ENCODE measurements at regions not wholly inside any gene's neighbourhood (a gene's known extent, or its start where the extent isn't known, plus 50 kb on each side); places are given as distances from the start of the nearest gene placed in this dataset.

DNA sequence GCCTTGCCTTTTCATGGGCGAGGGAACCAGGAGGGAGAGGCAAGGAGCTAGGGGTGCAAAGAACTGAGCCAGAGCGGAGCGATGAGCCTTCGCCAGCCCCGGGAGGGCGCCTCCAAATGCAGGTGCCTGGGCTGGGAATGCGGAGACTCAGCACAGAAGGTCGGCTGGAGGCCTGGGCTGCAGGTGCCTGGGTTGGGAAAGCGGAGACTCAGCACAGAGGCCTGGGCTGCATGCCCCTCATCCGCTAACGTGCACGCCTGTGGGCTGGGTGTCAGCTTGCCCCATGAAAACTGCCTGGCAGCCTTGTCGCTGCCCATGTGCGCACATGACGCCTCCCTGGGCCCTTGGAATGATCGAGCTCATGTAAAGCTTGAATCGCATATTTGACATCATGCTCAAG is 51.8 kb downstream of the POM121L12 start:
- Histone ChIP-seq H3K36me3 (ENCODE audit: control insufficient read depth, insufficient read depth, low read length) (no peaks in the 10 kb centered on the region), H3K9me3 (ENCODE audit: control insufficient read depth, insufficient read depth, low read length) (no peaks in the 10 kb centered on the region), H3K4me3 (ENCODE audit: low read depth, low read length) (no peak overlapping the region), H3K4me1 (ENCODE audit: control insufficient read depth, insufficient read depth, low read length) (no peaks in the 10 kb centered on the region), H3K27me3 (ENCODE audit: control insufficient read depth, insufficient read depth, low read length) (no peaks in the 10 kb centered on the region), H3K9ac (ENCODE audit: low read depth, low read length) (no peak overlapping the region)

DNA sequence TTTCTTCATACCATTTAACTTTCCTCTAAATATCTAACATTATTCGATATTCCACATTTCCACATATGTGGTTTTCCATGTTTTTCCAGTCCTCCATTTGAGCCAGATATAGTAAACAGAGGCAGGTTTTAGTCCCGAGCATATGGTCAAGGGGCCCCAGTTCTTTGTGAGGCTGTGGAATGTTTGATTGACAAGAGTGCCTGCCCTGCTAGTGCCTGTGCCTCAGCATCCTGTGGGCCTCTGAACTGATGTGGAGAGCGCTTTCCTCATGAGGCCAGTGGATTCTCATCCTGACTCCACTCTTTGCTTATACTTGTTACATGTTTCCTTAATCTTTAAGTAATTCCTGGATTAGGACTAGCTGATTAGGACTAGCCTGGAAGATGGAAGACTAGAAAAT is 58.8 kb downstream of the POM121L12 start:
- Histone ChIP-seq H3K36me3 (ENCODE audit: control insufficient read depth, insufficient read depth, low read length) (no peaks in the 10 kb centered on the region), H3K27me3 (ENCODE audit: control insufficient read depth, insufficient read depth, low read length) (no peaks in the 10 kb centered on the region), H3K9ac (ENCODE audit: low read depth, low read length) (no peak overlapping the region), H3K9me3 (ENCODE audit: control insufficient read depth, insufficient read depth, low read length) (no peaks in the 10 kb centered on the region), H3K4me3 (ENCODE audit: low read depth, low read length) (no peak overlapping the region), H3K4me1 (ENCODE audit: control insufficient read depth, insufficient read depth, low read length) (no peaks in the 10 kb centered on the region)

DNA sequence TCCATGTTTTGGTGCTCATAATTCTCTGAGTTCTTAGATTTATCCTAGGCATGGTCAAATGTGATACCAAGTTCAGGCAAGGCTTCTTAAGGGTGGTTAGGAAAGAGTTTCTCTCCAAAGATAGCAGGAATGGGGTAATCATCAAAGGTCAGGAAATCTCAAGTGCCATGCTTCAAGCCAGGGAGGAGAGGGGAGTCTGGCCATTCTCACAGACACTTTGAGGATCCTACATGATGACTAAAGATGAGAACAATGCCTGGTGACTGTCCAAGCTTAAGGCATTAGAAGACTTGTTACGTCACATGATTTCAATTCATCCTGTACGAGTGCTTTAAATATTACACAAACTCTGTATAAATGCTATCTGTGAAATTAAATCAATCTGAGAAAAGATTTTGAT is 59.4 kb downstream of the POM121L12 start:
- H3K9me3 ChIP-seq (ENCODE audit: control insufficient read depth, insufficient read depth, low read length), result no peaks in the 10 kb centered on the region
- H3K27me3 ChIP-seq (ENCODE audit: control insufficient read depth, insufficient read depth, low read length), result no peaks in the 10 kb centered on the region
- H3K9ac ChIP-seq (ENCODE audit: low read depth, low read length), result no peak overlapping the region
- no peaks in the 10 kb centered on the region for H3K36me3 ChIP-seq (ENCODE audit: control insufficient read depth, insufficient read depth, low read length)
- no peaks in the 10 kb centered on the region for H3K4me1 ChIP-seq (ENCODE audit: control insufficient read depth, insufficient read depth, low read length)
- H3K4me3 ChIP-seq (ENCODE audit: low read depth, low read length), result no peak overlapping the region

DNA sequence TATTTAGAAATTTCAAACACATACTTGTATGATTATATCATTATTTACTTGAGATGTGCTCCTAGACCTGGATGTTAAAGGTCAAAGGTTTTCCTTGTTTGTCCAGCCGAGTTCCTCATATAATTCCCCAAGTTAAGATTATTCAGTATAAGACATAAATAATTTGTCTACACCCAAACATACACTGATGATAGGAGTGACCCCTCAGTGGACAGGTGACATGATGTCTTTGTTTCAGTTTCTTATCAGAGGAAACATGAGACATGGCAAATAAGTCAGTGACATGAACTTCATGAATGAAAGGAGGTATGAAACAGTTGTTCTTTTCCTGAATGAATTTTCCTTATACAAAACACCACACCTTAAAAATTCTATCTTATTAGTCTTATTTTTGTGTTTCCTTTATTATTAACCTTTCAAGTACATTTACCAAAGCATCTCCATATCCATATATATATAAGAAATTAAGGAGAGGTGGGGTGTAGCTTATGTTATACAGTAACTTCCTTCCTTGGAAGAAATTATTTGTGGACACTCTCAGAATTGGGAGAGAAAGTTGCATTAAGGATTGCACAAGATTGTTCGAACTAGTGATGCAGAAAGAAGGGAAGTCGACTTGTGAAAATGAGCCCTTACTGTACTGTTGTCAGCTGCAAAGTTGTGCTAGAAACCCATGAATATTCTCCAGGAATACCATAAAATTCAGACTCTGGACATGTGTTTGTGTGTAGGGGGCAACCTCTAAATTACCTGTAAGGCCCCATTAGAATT is 60.5 kb downstream of the POM121L12 start:
- Histone ChIP-seq H3K36me3 (ENCODE audit: control insufficient read depth, insufficient read depth, low read length) (no peaks in the 10 kb centered on the region), H3K9me3 (ENCODE audit: control insufficient read depth, insufficient read depth, low read length) (no peaks in the 10 kb centered on the region), H3K27me3 (ENCODE audit: control insufficient read depth, insufficient read depth, low read length) (no peaks in the 10 kb centered on the region), H3K4me1 (ENCODE audit: control insufficient read depth, insufficient read depth, low read length) (no peaks in the 10 kb centered on the region), H3K4me3 (ENCODE audit: low read depth, low read length) (no peak overlapping the region), H3K9ac (ENCODE audit: low read depth, low read length) (no peak overlapping the region)

DNA sequence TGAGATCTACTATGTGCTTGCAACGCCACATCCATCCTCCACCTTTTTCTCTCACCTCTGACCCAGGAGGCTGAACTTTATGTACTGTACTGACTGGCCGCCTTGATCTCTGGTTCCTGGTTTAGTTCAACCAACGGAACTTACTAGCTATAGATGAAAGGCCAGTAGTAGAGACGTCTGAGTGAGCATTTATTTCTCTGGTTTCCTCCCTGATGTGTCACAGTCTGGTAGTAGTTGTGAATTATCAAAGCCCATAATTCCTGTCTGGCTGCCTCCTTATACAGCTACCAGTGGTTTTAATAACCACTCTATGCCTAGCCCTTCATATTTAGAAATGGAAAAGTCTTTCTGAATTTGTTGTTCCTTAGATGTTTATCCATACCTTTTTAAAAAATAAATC is 64.7 kb downstream of the POM121L12 start:
- Histone ChIP-seq H3K27me3 (ENCODE audit: control insufficient read depth, insufficient read depth, low read length) (no peaks in the 10 kb centered on the region), H3K36me3 (ENCODE audit: control insufficient read depth, insufficient read depth, low read length) (no peaks in the 10 kb centered on the region), H3K9ac (ENCODE audit: low read depth, low read length) (no peak overlapping the region), H3K4me1 (ENCODE audit: control insufficient read depth, insufficient read depth, low read length) (no peaks in the 10 kb centered on the region), H3K9me3 (ENCODE audit: control insufficient read depth, insufficient read depth, low read length) (no peaks in the 10 kb centered on the region), H3K4me3 (ENCODE audit: low read depth, low read length) (no peak overlapping the region)

DNA sequence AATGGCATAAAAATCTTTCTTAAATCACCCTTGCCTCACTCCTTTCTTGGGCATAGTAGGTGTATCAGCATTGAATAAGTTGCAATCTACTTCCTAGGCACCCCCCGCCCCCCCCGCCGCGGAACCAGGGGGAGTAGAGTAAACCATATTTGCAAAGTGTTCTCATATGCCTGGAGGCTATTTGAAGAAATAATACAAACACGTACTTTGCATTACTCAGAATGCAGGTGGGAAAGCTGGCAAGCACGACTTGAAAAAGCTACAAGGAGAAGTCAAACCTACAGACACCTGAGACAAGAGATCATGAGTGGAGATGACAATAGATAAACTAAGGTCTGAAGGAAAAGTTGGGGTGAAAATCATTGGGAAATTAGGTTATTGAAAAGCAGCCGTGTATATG is 65.6 kb downstream of the POM121L12 start:
- no peaks in the 10 kb centered on the region for H3K4me1 ChIP-seq (ENCODE audit: control insufficient read depth, insufficient read depth, low read length)
- no peaks in the 10 kb centered on the region for H3K27me3 ChIP-seq (ENCODE audit: control insufficient read depth, insufficient read depth, low read length)
- H3K36me3 ChIP-seq (ENCODE audit: control insufficient read depth, insufficient read depth, low read length), result no peaks in the 10 kb centered on the region
- no peak overlapping the region for H3K9ac ChIP-seq (ENCODE audit: low read depth, low read length)
- no peak overlapping the region for H3K4me3 ChIP-seq (ENCODE audit: low read depth, low read length)
- no peaks in the 10 kb centered on the region for H3K9me3 ChIP-seq (ENCODE audit: control insufficient read depth, insufficient read depth, low read length)

DNA sequence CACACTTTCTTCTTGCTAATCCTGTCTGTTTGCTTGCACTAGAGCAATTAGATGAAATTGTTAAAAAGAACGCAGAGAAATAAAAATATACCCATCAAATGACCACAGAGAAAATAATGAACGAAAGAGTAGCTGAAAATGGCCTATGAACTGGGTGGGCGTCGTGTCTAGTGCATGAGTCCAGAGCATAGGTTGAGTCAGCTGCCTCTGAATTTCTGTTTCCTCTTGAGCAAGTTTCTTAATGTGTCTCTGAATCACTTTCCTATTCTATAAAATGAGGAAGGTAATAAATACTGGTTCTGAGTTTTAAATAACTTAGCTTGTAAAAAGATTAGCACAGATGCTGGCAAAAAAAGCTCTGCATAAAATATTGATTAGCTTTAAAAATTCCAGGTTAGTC is 75.0 kb downstream of the POM121L12 start:
- Histone ChIP-seq H3K4me1 (ENCODE audit: control insufficient read depth, insufficient read depth, low read length) (peaks cover 8% of the 10 kb centered on the region), H3K4me3 (ENCODE audit: low read depth, low read length) (no peak overlapping the region), H3K9ac (ENCODE audit: low read depth, low read length) (no peak overlapping the region), H3K36me3 (ENCODE audit: control insufficient read depth, insufficient read depth, low read length) (no peaks in the 10 kb centered on the region), H3K9me3 (ENCODE audit: control insufficient read depth, insufficient read depth, low read length) (no peaks in the 10 kb centered on the region), H3K27me3 (ENCODE audit: control insufficient read depth, insufficient read depth, low read length) (no peaks in the 10 kb centered on the region)

DNA sequence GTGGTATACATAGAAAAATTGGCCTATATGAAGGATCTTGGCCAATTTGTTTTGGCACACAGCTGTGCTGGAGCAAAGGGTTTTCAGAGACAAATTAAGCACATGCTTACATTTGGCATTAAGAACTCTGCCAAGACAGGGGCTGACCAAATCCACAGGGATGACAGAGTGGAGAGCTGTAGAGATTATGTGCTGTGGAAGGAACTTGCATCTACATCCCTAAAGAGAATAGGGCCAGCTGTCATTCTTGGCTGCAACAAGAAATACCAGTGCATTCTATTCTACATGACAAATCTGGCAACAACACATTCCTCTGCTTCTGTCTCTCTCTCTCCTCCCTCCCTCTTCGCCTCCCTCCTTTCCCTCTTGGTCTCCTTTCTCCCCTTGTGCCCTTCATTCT is 75.6 kb downstream of the POM121L12 start:
- H3K4me1 ChIP-seq (ENCODE audit: control insufficient read depth, insufficient read depth, low read length), result peaks cover 8% of the 10 kb centered on the region
- no peaks in the 10 kb centered on the region for H3K36me3 ChIP-seq (ENCODE audit: control insufficient read depth, insufficient read depth, low read length)
- H3K9ac ChIP-seq (ENCODE audit: low read depth, low read length), result no peak overlapping the region
- no peaks in the 10 kb centered on the region for H3K9me3 ChIP-seq (ENCODE audit: control insufficient read depth, insufficient read depth, low read length)
- H3K27me3 ChIP-seq (ENCODE audit: control insufficient read depth, insufficient read depth, low read length), result no peaks in the 10 kb centered on the region
- H3K4me3 ChIP-seq (ENCODE audit: low read depth, low read length), result no peak overlapping the region

DNA sequence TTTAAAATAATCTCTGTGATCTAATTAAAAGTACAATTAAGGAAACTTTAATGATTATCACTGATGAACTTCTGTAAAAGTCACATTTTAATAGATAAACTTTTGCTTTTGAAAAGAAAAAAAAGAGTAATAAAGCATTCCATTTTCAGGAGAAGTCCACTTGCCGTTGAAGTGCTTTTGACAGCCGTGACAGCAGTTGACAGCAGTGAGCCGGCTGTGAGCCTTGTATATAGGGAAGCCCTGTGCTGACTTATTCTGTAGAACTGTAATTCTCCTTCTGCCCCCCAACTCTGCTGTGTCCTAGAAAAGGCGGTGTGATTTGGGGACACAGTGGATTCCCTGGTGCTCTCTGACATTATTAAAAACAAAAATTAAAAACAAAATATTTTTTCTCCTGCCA is 78.0 kb downstream of the POM121L12 start:
- Histone ChIP-seq H3K9ac (ENCODE audit: low read depth, low read length) (no peak overlapping the region), H3K4me3 (ENCODE audit: low read depth, low read length) (no peak overlapping the region), H3K27me3 (ENCODE audit: control insufficient read depth, insufficient read depth, low read length) (no peaks in the 10 kb centered on the region), H3K9me3 (ENCODE audit: control insufficient read depth, insufficient read depth, low read length) (no peaks in the 10 kb centered on the region), H3K4me1 (ENCODE audit: control insufficient read depth, insufficient read depth, low read length) (peaks cover 8% of the 10 kb centered on the region), H3K36me3 (ENCODE audit: control insufficient read depth, insufficient read depth, low read length) (no peaks in the 10 kb centered on the region)

DNA sequence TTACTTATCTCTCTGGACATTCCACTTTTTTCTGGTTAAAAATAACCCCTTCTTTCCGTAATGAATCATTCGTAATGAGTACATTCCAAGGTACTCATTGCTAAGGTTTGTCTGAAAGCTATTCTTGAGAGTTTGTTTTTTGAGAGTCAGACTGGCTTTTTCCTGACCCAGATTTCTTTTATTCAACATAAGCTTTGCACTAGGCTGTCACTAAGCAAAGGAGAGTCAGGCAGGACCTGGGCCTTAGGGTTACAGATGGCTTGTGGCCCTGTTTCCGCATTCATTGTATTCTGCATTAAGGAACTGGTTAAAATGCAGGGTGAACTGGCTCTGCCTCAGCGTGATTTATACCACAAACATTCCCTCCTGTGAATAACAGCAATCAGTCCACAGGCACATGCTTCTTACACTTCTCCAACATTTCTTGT is 84.1 kb downstream of the POM121L12 start:
- Histone ChIP-seq H3K36me3 (ENCODE audit: control insufficient read depth, insufficient read depth, low read length) (no peaks in the 10 kb centered on the region), H3K4me1 (ENCODE audit: control insufficient read depth, insufficient read depth, low read length) (peaks cover 4% of the 10 kb centered on the region), H3K9ac (ENCODE audit: low read depth, low read length) (no peak overlapping the region), H3K27me3 (ENCODE audit: control insufficient read depth, insufficient read depth, low read length) (no peaks in the 10 kb centered on the region), H3K9me3 (ENCODE audit: control insufficient read depth, insufficient read depth, low read length) (no peaks in the 10 kb centered on the region), H3K4me3 (ENCODE audit: low read depth, low read length) (no peak overlapping the region)

DNA sequence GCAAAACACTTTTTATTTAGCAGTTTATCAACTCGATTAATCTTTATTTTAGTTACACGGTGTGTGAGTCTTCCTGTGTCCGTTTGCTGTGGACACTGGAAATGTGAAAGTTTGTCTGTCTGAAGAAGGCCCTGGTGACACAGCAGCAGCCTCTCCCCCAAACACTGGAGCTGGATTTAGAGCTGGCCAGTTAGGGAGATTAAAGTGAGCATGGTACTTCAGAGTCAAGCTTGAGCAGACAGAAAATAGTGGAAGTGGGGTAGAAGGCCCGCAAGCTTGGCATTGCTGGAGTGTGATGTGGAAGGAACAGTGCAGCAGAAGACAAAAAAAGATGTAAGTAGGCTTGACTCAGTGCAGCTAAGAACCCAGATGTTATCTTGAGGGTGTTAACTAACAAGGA is 85.9 kb downstream of the POM121L12 start:
- H3K27me3 ChIP-seq (ENCODE audit: control insufficient read depth, insufficient read depth, low read length), result no peaks in the 10 kb centered on the region
- no peaks in the 10 kb centered on the region for H3K36me3 ChIP-seq (ENCODE audit: control insufficient read depth, insufficient read depth, low read length)
- no peak overlapping the region for H3K4me3 ChIP-seq (ENCODE audit: low read depth, low read length)
- H3K9ac ChIP-seq (ENCODE audit: low read depth, low read length), result no peak overlapping the region
- no peaks in the 10 kb centered on the region for H3K9me3 ChIP-seq (ENCODE audit: control insufficient read depth, insufficient read depth, low read length)
- H3K4me1 ChIP-seq (ENCODE audit: control insufficient read depth, insufficient read depth, low read length), result no peaks in the 10 kb centered on the region

DNA sequence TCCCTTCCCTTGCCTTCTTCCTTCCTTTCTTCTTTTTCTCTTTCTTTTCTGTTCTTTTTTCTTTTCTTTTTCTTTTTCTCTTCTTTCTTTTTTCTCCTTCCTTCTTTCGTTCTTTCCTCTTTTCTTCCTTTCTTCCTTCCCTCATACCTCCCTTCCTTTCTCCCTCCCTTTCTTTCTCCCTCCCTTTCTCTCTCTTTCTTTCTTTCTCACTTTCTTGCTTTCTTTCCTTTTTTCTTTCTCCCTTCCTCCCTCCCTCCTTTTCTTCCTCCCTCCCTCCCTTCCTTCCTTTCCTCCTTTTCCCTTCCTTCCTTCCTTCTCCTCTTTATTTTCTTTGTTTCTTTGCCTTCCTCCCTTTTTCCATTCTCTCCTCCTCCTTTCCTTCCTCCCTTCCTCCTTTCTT is 96.3 kb downstream of the POM121L12 start:
- no peaks in the 10 kb centered on the region for H3K4me1 ChIP-seq (ENCODE audit: control insufficient read depth, insufficient read depth, low read length)
- H3K36me3 ChIP-seq (ENCODE audit: control insufficient read depth, insufficient read depth, low read length), result no peaks in the 10 kb centered on the region
- no peak overlapping the region for H3K4me3 ChIP-seq (ENCODE audit: low read depth, low read length)
- no peaks in the 10 kb centered on the region for H3K27me3 ChIP-seq (ENCODE audit: control insufficient read depth, insufficient read depth, low read length)
- H3K9me3 ChIP-seq (ENCODE audit: control insufficient read depth, insufficient read depth, low read length), result no peaks in the 10 kb centered on the region
- H3K9ac ChIP-seq (ENCODE audit: low read depth, low read length), result no peak overlapping the region

Data from iPS-15b (cell line).